Ecto neural progenitor cell (in vitro differentiated cells): ENCODE measurements at regions not wholly inside any gene's neighbourhood (a gene's known extent, or its start where the extent isn't known, plus 50 kb on each side); places are given as distances from the start of the nearest gene placed in this dataset.
"Not testable (repeated sequence)": the region's sequence is repeated elsewhere in the genome, so short reads cannot be mapped to it uniquely, and the experiment has no call there.

Experiments
- DNase-seq: peaks from one replicate; pipeline ENCODE4 v3.0.0-alpha.2; 2018; ENCODE audit warnings: low spot score

GRCh38 chr14:26655128-26655527, 57.3 kb upstream of the NOVA1 start:
- no peak for DNase-seq

GRCh38 chr14:26663506-26663905, 65.7 kb upstream of the NOVA1 start:
- no peak for DNase-seq

GRCh38 chr14:26678732-26679420, 81.0 kb upstream of the NOVA1 start:
- DNase-seq = not testable (repeated sequence)

GRCh38 chr14:26685401-26685800, 87.6 kb upstream of the NOVA1 start:
- no peak for DNase-seq

GRCh38 chr14:26687301-26687837, 89.5 kb upstream of the NOVA1 start:
- DNase-seq = no peak

GRCh38 chr14:26694521-26694920, 96.7 kb upstream of the NOVA1 start:
- DNase-seq = no peak

GRCh38 chr14:26702721-26703230, 104.9 kb upstream of the NOVA1 start:
- DNase-seq = no peak

- no peak for DNase-seq
Observed at GRCh38 chr14:26703686-26704366, 106.0 kb upstream of the NOVA1 start.

GRCh38 chr14:26707234-26707633, 109.4 kb upstream of the NOVA1 start:
- no peak for DNase-seq

- DNase-seq = no peak
Observed at GRCh38 chr14:26709019-26709418, 111.2 kb upstream of the NOVA1 start.

GRCh38 chr14:26719514-26719913, 121.7 kb upstream of the NOVA1 start:
- no peak for DNase-seq

GRCh38 chr14:26722258-26722657, 124.4 kb upstream of the NOVA1 start:
- DNase-seq = no peak

GRCh38 chr14:26729851-26730250, 132.0 kb upstream of the NOVA1 start:
- DNase-seq = no peak

- DNase-seq = peak; percentile 53
Observed at GRCh38 chr14:26730929-26731618, 133.2 kb upstream of the NOVA1 start.

- no peak for DNase-seq
Observed at GRCh38 chr14:26735811-26736210, 138.0 kb upstream of the NOVA1 start.

GRCh38 chr14:26738571-26738970, 140.7 kb upstream of the NOVA1 start:
- no peak for DNase-seq

- DNase-seq = no peak
Observed at GRCh38 chr14:26741711-26742212, 143.9 kb upstream of the NOVA1 start.

- no peak for DNase-seq
Observed at GRCh38 chr14:26743284-26743683, 145.5 kb upstream of the NOVA1 start.

GRCh38 chr14:26744903-26745302, 147.1 kb upstream of the NOVA1 start:
- DNase-seq = no peak

- no peak for DNase-seq
Observed at GRCh38 chr14:26761532-26761931, 163.7 kb upstream of the NOVA1 start.

GRCh38 chr14:26765301-26765700, 167.5 kb upstream of the NOVA1 start:
- DNase-seq = no peak

GRCh38 chr14:26765768-26766520, 168.1 kb upstream of the NOVA1 start:
- DNase-seq = no peak
